ENCODE measurements at regions not wholly inside any gene's neighbourhood (a gene's known extent, or its start where the extent isn't known, plus 50 kb on each side); places are given as distances from the start of the nearest gene placed in this dataset.
"Not testable (repeated sequence)": the region's sequence is repeated elsewhere in the genome, so short reads cannot be mapped to it uniquely, and the experiment has no call there.

GRCh38 chr7:150042281-150042680 lies 168.5 kb downstream of the ATP6V0E2 start:
- H3K9me3 ChIP-seq (ENCODE audit: control insufficient read depth, insufficient read depth, low read length); H3K27me3 ChIP-seq (ENCODE audit: control insufficient read depth, insufficient read depth, low read length); H3K9me3 Mint-ChIP-seq; H3K36me3 Mint-ChIP-seq; H3K36me3 ChIP-seq (ENCODE audit: control insufficient read depth, insufficient read depth, low read length); H3K4me3 Mint-ChIP-seq; H3K4me1 ChIP-seq (ENCODE audit: control insufficient read depth, insufficient read depth, low read length); H3K27ac Mint-ChIP-seq; ATAC-seq; H3K27me3 Mint-ChIP-seq (ENCODE audit: low read depth in 2 of 2); H3K27ac ChIP-seq (ENCODE audit: low read length); H3K4me3 ChIP-seq (ENCODE audit: low read length); H3K4me1 Mint-ChIP-seq; DNase-seq; intact Hi-C loops (cut with micrococcal nuclease): not testable (repeated sequence)
- 87% methylated on average over 10 of the region's 20 CpGs for WGBS (ENCODE audit: insufficient coverage)

- H3K4me3 ChIP-seq (ENCODE audit: low read length); intact Hi-C loops (cut with micrococcal nuclease); H3K4me1 ChIP-seq (ENCODE audit: control insufficient read depth, insufficient read depth, low read length); H3K4me3 Mint-ChIP-seq; H3K36me3 ChIP-seq (ENCODE audit: control insufficient read depth, insufficient read depth, low read length); H3K9me3 ChIP-seq (ENCODE audit: control insufficient read depth, insufficient read depth, low read length); H3K4me1 Mint-ChIP-seq; H3K36me3 Mint-ChIP-seq; H3K27ac ChIP-seq (ENCODE audit: low read length); H3K27ac Mint-ChIP-seq; H3K9me3 Mint-ChIP-seq; H3K27me3 ChIP-seq (ENCODE audit: control insufficient read depth, insufficient read depth, low read length): not testable (repeated sequence)
- peak in 1 of 3 donors; percentile 37 for ATAC-seq
- peak in 1 of 2 donors; percentile 58 for DNase-seq
- WGBS (ENCODE audit: insufficient coverage): 16% methylated on average over 7 of the region's 7 CpGs
- peaks cover 6 to 10% of the 10 kb centered on the region in 2 donors for H3K27me3 Mint-ChIP-seq (ENCODE audit: low read depth in 2 of 2)
Observed at GRCh38 chr7:150044771-150045170, 171.0 kb downstream of the ATP6V0E2 start.

GRCh38 chr7:150045596-150045995 lies 171.8 kb downstream of the ATP6V0E2 start:
- H3K4me3 ChIP-seq (ENCODE audit: low read length); H3K4me1 Mint-ChIP-seq; DNase-seq; H3K27me3 ChIP-seq (ENCODE audit: control insufficient read depth, insufficient read depth, low read length); H3K9me3 ChIP-seq (ENCODE audit: control insufficient read depth, insufficient read depth, low read length); H3K4me1 ChIP-seq (ENCODE audit: control insufficient read depth, insufficient read depth, low read length); ATAC-seq; H3K27ac Mint-ChIP-seq; H3K36me3 Mint-ChIP-seq; H3K27ac ChIP-seq (ENCODE audit: low read length); H3K4me3 Mint-ChIP-seq; intact Hi-C loops (cut with micrococcal nuclease); H3K36me3 ChIP-seq (ENCODE audit: control insufficient read depth, insufficient read depth, low read length); H3K9me3 Mint-ChIP-seq: not testable (repeated sequence)
- WGBS (ENCODE audit: insufficient coverage): 0% methylated on average over 1 of the region's 2 CpGs
- peaks cover 12 to 14% of the 10 kb centered on the region in 2 donors for H3K27me3 Mint-ChIP-seq (ENCODE audit: low read depth in 2 of 2)

- intact Hi-C loops (cut with micrococcal nuclease); DNase-seq; H3K4me1 Mint-ChIP-seq; H3K4me3 ChIP-seq (ENCODE audit: low read length); H3K4me1 ChIP-seq (ENCODE audit: control insufficient read depth, insufficient read depth, low read length); ATAC-seq; H3K27ac Mint-ChIP-seq; H3K36me3 Mint-ChIP-seq; H3K9me3 Mint-ChIP-seq; H3K9me3 ChIP-seq (ENCODE audit: control insufficient read depth, insufficient read depth, low read length); H3K36me3 ChIP-seq (ENCODE audit: control insufficient read depth, insufficient read depth, low read length); H3K27me3 ChIP-seq (ENCODE audit: control insufficient read depth, insufficient read depth, low read length); H3K4me3 Mint-ChIP-seq; H3K27ac ChIP-seq (ENCODE audit: low read length): not testable (repeated sequence)
- H3K27me3 Mint-ChIP-seq (ENCODE audit: low read depth in 2 of 2): peaks cover 12 to 14% of the 10 kb centered on the region in 2 donors
- WGBS (ENCODE audit: insufficient coverage): 49% methylated on average over 5 of the region's 17 CpGs
Observed at GRCh38 chr7:150046290-150047194, 172.8 kb downstream of the ATP6V0E2 start.

- H3K36me3 Mint-ChIP-seq; H3K4me1 ChIP-seq (ENCODE audit: control insufficient read depth, insufficient read depth, low read length); H3K4me3 Mint-ChIP-seq; H3K4me1 Mint-ChIP-seq; H3K27ac ChIP-seq (ENCODE audit: low read length); H3K9me3 ChIP-seq (ENCODE audit: control insufficient read depth, insufficient read depth, low read length); H3K9me3 Mint-ChIP-seq; H3K27ac Mint-ChIP-seq; H3K27me3 ChIP-seq (ENCODE audit: control insufficient read depth, insufficient read depth, low read length); intact Hi-C loops (cut with micrococcal nuclease); H3K4me3 ChIP-seq (ENCODE audit: low read length); H3K36me3 ChIP-seq (ENCODE audit: control insufficient read depth, insufficient read depth, low read length): not testable (repeated sequence)
- H3K27me3 Mint-ChIP-seq (ENCODE audit: low read depth in 2 of 2): peaks cover 12 to 14% of the 10 kb centered on the region in 2 donors
- 2% methylated on average over 47 of the region's 57 CpGs for WGBS (ENCODE audit: insufficient coverage)
- ATAC-seq (peak in 1 of 3 donors; percentile 31), DNase-seq (peak in 1 of 2 donors; percentile 18)
Observed at GRCh38 chr7:150047329-150047728, 173.6 kb downstream of the ATP6V0E2 start.

GRCh38 chr7:150047772-150048171 lies 174.0 kb downstream of the ATP6V0E2 start:
- peak in 1 of 2 donors; percentile 19 for DNase-seq
- H3K27ac Mint-ChIP-seq; ATAC-seq; H3K4me3 ChIP-seq (ENCODE audit: low read length); H3K9me3 ChIP-seq (ENCODE audit: control insufficient read depth, insufficient read depth, low read length); H3K36me3 ChIP-seq (ENCODE audit: control insufficient read depth, insufficient read depth, low read length); H3K9me3 Mint-ChIP-seq; intact Hi-C loops (cut with micrococcal nuclease); H3K36me3 Mint-ChIP-seq; H3K4me1 Mint-ChIP-seq; H3K27ac ChIP-seq (ENCODE audit: low read length); H3K27me3 ChIP-seq (ENCODE audit: control insufficient read depth, insufficient read depth, low read length); H3K4me1 ChIP-seq (ENCODE audit: control insufficient read depth, insufficient read depth, low read length): not testable (repeated sequence)
- H3K27me3 Mint-ChIP-seq (ENCODE audit: low read depth in 2 of 2): peaks cover 12 to 14% of the 10 kb centered on the region in 2 donors
- WGBS (ENCODE audit: insufficient coverage): under 1% methylated on average over 25 of the region's 31 CpGs
- peak overlapping the region; percentile 47 for H3K4me3 Mint-ChIP-seq

GRCh38 chr7:150048244-150049011 lies 174.7 kb downstream of the ATP6V0E2 start:
- intact Hi-C loops (cut with micrococcal nuclease); H3K9me3 ChIP-seq (ENCODE audit: control insufficient read depth, insufficient read depth, low read length); H3K27ac Mint-ChIP-seq; H3K9me3 Mint-ChIP-seq; H3K36me3 ChIP-seq (ENCODE audit: control insufficient read depth, insufficient read depth, low read length); H3K4me3 ChIP-seq (ENCODE audit: low read length); H3K27ac ChIP-seq (ENCODE audit: low read length); H3K27me3 ChIP-seq (ENCODE audit: control insufficient read depth, insufficient read depth, low read length); H3K4me1 Mint-ChIP-seq; DNase-seq; H3K4me1 ChIP-seq (ENCODE audit: control insufficient read depth, insufficient read depth, low read length); H3K36me3 Mint-ChIP-seq: not testable (repeated sequence)
- Mint-ChIP-seq H3K27me3 (ENCODE audit: low read depth in 2 of 2) (peaks cover 12 to 14% of the 10 kb centered on the region in 2 donors), H3K4me3 (peak overlapping the region; percentile 47)
- WGBS (ENCODE audit: insufficient coverage): 2% methylated on average over 42 of the region's 79 CpGs
- ATAC-seq: peak in 1 of 3 donors; percentile 24

All from natural killer cell (primary cell).